GM18519 (cell line): ENCODE measurements at regions not wholly inside any gene's neighbourhood (a gene's known extent, or its start where the extent isn't known, plus 50 kb on each side); places are given as distances from the start of the nearest gene placed in this dataset.

Experiments
- ATAC-seq: cut with Tn5 transposase; IDR thresholded peaks from one replicate; pipeline ENCODE4 v1.9.1; 2021; ENCODE audit warnings: mild to moderate bottlenecking, moderate library complexity; ENCODE audit not compliant: unreplicated experiment, low FRiP score

GRCh38 chr6:150651808-150652470, 52.3 kb downstream of the PLEKHG1 start:
- no peak for ATAC-seq

- no peak for ATAC-seq
Measured at GRCh38 chr6:150652848-150653613, 53.3 kb downstream of the PLEKHG1 start.

GRCh38 chr6:150654608-150655007, 54.9 kb downstream of the PLEKHG1 start:
- ATAC-seq, result no peak

- no peak for ATAC-seq
Measured at GRCh38 chr6:150656156-150656555, 56.5 kb downstream of the PLEKHG1 start.

- no peak for ATAC-seq
Measured at GRCh38 chr6:150658421-150658820, 58.7 kb downstream of the PLEKHG1 start.

- no peak for ATAC-seq
Measured at GRCh38 chr6:150659046-150659763, 59.5 kb downstream of the PLEKHG1 start.

GRCh38 chr6:150661216-150662007, 61.7 kb downstream of the PLEKHG1 start:
- no peak for ATAC-seq

- no peak for ATAC-seq
Measured at GRCh38 chr6:150662814-150663213, 63.1 kb downstream of the PLEKHG1 start.

GRCh38 chr6:150664091-150664490, 64.4 kb downstream of the PLEKHG1 start:
- no peak for ATAC-seq

GRCh38 chr6:150666071-150666470, 66.4 kb downstream of the PLEKHG1 start:
- no peak for ATAC-seq

GRCh38 chr6:150667359-150667758, 67.7 kb downstream of the PLEKHG1 start:
- ATAC-seq, result no peak

- ATAC-seq, result no peak
Measured at GRCh38 chr6:150667977-150668716, 68.5 kb downstream of the PLEKHG1 start.

- ATAC-seq, result no peak
Measured at GRCh38 chr6:150668900-150669302, 69.2 kb downstream of the PLEKHG1 start.

- no peak for ATAC-seq
Measured at GRCh38 chr6:150670311-150670710, 70.6 kb downstream of the PLEKHG1 start.

- ATAC-seq, result no peak
Measured at GRCh38 chr6:150672800-150673199, 73.1 kb downstream of the PLEKHG1 start.

- ATAC-seq, result no peak
Measured at GRCh38 chr6:150673720-150674346, 74.1 kb downstream of the PLEKHG1 start.

- no peak for ATAC-seq
Measured at GRCh38 chr6:150676344-150676743, 76.7 kb downstream of the PLEKHG1 start.

- ATAC-seq, result no peak
Measured at GRCh38 chr6:150676772-150677171, 77.1 kb downstream of the PLEKHG1 start.

- no peak for ATAC-seq
Measured at GRCh38 chr6:150680510-150680909, 80.8 kb downstream of the PLEKHG1 start.
